ENCODE measurements at regions not wholly inside any gene's neighbourhood (a gene's known extent, or its start where the extent isn't known, plus 50 kb on each side); places are given as distances from the start of the nearest gene placed in this dataset.

- no peaks in the 10 kb centered on the region for H3K4me1 Mint-ChIP-seq (ENCODE audit: unreplicated experiment)
Observed at GRCh38 chr6:97919631-97920030, 636.6 kb upstream of the MMS22L start.

DNA sequence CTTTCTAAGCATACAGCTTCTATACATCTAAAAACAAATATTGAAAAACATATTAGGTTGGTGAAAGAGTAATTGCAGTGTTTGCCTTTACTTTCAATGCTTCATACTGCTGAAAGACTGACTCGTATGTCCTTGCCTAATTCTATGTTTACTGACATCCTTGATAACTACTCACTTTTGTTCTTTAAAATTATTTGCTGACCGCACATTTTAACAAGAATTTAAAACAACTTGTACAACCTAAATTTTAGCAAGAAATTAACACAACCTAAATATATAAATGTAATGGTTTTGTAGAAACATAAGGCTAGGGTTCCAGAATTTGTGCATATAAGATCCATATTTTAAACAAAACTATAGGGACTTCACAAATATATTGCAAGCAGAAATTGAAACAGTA, 640.2 kb upstream of the MMS22L start:
- no peaks in the 10 kb centered on the region for H3K36me3 Mint-ChIP-seq
- no peaks in the 10 kb centered on the region for H3K27me3 Mint-ChIP-seq
- H3K4me1 Mint-ChIP-seq (ENCODE audit: unreplicated experiment), result peaks cover 9% of the 10 kb centered on the region
- no peak for DNase-seq (ENCODE audit: extremely low spot score, unreplicated experiment)
- H3K9me3 Mint-ChIP-seq, result no peaks in the 10 kb centered on the region
- no peak overlapping the region for H3K27ac Mint-ChIP-seq
- no peak overlapping the region for H3K4me3 Mint-ChIP-seq
- no peak for TF ChIP-seq CTCF (conservative IDR thresholded peaks at IDR 0.05)

More at GRCh38 chr6:97919631-97920030, 636.6 kb upstream of the MMS22L start:
- H3K36me3 Mint-ChIP-seq, result no peaks in the 10 kb centered on the region
- H3K9me3 Mint-ChIP-seq, result no peaks in the 10 kb centered on the region
- no peak overlapping the region for H3K27ac Mint-ChIP-seq
- DNase-seq (ENCODE audit: extremely low spot score, unreplicated experiment), result no peak
- no peak for TF ChIP-seq CTCF (conservative IDR thresholded peaks at IDR 0.05)
- H3K4me3 Mint-ChIP-seq, result no peak overlapping the region
- H3K27me3 Mint-ChIP-seq, result no peaks in the 10 kb centered on the region

GRCh38 chr6:97925504-97925903, 642.5 kb upstream of the MMS22L start:
- no peaks in the 10 kb centered on the region for H3K36me3 Mint-ChIP-seq
- no peaks in the 10 kb centered on the region for H3K9me3 Mint-ChIP-seq
- peak; percentile 44 for TF ChIP-seq CTCF (conservative IDR thresholded peaks at IDR 0.05)
- H3K27ac Mint-ChIP-seq, result no peak overlapping the region
- H3K4me1 Mint-ChIP-seq (ENCODE audit: unreplicated experiment), result peaks cover 9% of the 10 kb centered on the region
- no peak overlapping the region for H3K4me3 Mint-ChIP-seq
- no peak for DNase-seq (ENCODE audit: extremely low spot score, unreplicated experiment)
- no peaks in the 10 kb centered on the region for H3K27me3 Mint-ChIP-seq

- no peak for DNase-seq (ENCODE audit: extremely low spot score, unreplicated experiment)
- Mint-ChIP-seq H3K36me3 (no peaks in the 10 kb centered on the region), H3K4me3 (no peak overlapping the region), H3K27me3 (no peaks in the 10 kb centered on the region), H3K4me1 (ENCODE audit: unreplicated experiment) (peaks cover 5% of the 10 kb centered on the region), H3K27ac (no peak overlapping the region), H3K9me3 (no peaks in the 10 kb centered on the region)
- no peak for TF ChIP-seq CTCF (conservative IDR thresholded peaks at IDR 0.05)
Observed at GRCh38 chr6:97939440-97940168, 656.6 kb upstream of the MMS22L start.

- no peaks in the 10 kb centered on the region for H3K4me1 Mint-ChIP-seq (ENCODE audit: unreplicated experiment)
Observed at GRCh38 chr6:97947841-97948240, 664.8 kb upstream of the MMS22L start.

More at GRCh38 chr6:97947841-97948240, 664.8 kb upstream of the MMS22L start:
- H3K9me3 Mint-ChIP-seq, result no peaks in the 10 kb centered on the region
- no peak overlapping the region for H3K4me3 Mint-ChIP-seq
- H3K27me3 Mint-ChIP-seq, result no peaks in the 10 kb centered on the region
- no peaks in the 10 kb centered on the region for H3K36me3 Mint-ChIP-seq
- TF ChIP-seq CTCF (conservative IDR thresholded peaks at IDR 0.05), result no peak
- H3K27ac Mint-ChIP-seq, result no peak overlapping the region
- DNase-seq (ENCODE audit: extremely low spot score, unreplicated experiment), result no peak

Data from type B pancreatic cell (in vitro differentiated cells).